NCI-H226 (cell line): ENCODE measurements at regions not wholly inside any gene's neighbourhood (a gene's known extent, or its start where the extent isn't known, plus 50 kb on each side); places are given as distances from the start of the nearest gene placed in this dataset.

ENCODE experiments used
- DNase-seq: peaks from one replicate; pipeline ENCODE4 v3.0.0-alpha.2; 2015

DNA sequence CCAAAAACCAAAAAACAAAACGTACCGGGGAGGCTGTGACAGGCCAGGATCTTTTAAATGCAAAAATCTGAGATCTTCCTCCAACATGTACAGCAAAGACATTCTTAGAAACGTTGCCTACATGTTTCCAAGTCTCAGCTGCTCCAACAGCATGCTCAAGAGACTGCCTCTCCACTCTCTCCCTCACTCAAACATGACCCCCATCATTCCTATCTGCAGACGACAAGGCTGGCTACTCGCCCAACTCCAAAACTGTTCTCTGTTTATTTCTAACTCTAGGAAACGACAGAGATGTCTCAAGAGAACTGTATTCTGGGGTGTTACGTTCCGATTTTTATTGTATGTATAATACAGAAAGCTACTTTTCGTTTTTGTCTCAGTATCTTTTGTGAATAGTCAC, 57.5 kb upstream of the TMCC3 start:
- no peak for DNase-seq

DNA sequence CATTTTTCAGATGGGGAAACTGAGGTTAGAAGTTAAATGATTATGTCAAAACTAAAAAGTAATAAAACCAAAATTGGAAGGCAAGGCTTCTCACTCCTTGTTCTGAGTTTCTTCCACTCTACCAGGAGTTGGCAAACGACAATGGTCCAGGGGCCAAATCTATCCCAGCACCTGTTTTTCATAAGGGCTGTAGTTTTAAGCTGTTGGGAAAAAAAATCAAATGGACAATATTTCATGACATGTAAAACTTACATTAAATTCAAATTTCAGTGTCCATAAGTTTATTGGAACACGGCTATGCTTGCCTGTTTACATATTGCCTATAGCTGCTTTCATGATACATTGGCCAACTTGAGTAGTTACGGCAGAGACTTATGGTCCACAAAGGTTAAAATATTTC, 56.7 kb upstream of the TMCC3 start:
- DNase-seq, result no peak

DNA sequence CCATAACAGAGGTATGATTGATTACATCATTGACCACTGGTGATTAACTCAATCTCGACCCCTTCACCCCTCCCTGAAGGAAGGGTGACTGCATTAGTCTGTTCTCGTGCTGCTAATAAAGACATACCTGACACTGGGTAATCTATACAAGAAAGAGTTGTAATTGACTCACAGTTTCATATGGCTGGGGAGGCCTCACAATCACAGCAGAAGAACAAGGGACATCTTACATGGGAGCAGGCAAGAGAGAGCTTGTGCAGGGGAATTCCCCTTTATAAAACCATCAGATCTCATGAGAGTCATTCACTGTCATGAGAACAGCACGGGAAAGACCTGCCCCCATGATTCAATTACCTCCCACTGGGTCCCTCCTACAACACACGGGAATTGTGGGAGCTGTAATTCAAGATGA, 55.9 kb upstream of the TMCC3 start:
- DNase-seq, result no peak

DNA sequence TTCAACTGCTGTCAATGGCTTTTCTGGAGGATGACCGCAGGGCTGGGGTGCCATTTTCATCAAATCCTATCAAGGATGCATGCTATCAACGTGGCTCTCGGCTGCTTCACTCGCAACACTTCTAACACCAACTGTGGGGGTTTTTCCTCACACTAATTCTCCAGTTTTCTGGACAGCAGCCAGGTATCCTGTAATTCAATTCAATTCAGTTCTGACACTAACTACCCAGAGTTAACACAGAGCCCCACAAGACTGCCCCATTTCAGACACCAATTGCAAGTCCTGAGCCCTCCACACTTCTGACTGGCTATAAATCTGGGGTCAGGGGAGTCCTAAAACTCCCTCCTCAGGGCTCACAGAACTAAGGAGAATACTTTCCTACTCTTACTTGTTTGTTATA, 55.3 kb upstream of the TMCC3 start:
- no peak for DNase-seq

DNA sequence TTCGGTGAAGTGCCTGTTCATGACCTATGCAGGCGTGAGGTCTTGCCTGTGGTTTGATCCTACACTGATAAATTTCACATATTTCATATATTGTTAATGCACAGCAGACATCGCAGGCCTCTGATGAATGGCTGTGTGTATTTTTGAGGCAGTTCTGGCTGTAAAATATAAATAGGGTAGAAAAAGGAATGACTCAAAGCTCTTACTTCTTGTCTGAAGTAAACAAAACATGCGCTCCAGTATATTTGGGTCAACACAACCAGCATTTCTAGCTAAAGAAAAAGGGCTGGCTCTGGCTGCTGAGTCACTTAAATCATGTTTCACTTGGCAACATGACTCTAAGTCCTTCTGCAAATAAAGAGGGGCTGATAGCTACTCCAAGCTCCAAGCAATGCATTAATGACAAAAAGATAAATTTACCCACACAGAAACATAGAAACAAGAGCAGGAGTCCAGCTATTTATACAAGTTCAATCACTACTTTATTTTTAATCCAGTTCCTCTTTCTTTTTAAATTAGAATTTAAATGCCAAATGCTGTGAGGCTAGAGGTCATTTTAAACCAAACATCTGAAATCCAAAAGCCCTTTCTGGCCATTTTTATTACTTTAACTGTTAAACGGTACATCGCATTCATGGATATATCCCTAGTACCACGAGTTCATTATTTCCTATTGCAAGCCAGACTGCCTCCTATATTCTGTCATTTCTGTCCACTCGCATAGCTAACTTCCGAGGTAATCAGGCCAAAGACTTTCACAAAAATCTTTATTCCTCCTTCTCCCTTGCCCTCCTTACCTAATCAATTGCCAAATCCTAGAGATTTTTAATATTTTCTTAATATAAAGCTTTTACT, 54.3 kb upstream of the TMCC3 start:
- peak; percentile 31 for DNase-seq

DNA sequence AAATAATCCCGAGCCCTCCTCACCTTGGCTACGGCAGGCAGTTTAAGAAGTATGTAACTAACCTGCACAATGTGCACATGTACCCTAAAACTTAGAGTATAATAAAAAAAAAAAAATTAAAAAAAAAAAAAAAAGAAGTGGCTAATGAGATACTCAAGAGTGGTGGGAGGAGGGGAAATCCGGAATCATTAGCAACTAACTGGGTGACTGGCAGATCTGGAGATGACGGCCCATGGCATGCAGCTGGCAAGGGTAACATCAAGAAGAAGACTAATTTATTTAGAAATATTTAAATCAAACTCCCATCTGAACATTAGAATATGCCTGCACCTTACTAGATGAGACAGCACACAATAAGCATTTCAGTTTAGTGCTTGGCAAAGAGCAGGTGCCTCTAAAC, 52.3 kb upstream of the TMCC3 start:
- no peak for DNase-seq

DNA sequence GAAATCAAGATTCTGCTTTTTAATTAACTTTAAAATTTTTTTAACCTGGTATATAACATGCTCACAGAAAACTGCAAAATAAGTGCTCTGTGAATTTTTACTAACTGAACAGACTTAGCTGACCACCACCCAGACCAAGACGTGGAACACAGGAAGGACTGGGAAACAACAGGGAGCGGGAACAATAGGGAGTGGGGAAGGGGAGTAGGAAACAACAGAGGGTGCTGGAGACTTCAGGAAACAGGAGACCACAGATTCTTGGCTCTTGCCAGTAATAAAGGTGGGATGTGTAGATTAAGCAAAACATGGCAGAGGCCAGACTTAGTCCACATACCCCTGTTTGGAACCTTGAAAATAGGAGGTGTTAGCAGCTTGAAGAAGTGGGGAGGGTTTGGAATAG, 51.4 kb upstream of the TMCC3 start:
- no peak for DNase-seq

DNA sequence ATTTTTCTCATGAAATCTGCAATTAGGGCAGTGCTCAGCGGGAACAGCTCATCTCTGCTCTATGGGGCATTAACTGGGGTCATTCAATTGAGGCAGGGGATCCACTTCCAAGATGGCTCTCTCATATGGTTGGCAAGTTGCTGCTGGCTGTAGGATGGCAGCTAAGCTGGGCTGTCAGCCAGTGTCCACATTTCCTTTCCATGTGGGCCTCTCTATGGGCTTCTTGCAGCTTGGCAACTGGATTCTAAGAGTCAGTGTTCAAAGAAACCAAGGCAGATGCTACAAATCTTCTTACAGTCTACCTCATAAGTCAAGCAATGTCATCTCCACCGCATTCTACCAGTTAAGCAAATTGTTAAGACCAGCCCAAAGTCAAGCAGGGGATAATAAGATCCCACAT, 50.3 kb upstream of the TMCC3 start:
- no peak for DNase-seq
